ENCODE measurements at regions not wholly inside any gene's neighbourhood (a gene's known extent, or its start where the extent isn't known, plus 50 kb on each side); places are given as distances from the start of the nearest gene placed in this dataset.

DNA sequence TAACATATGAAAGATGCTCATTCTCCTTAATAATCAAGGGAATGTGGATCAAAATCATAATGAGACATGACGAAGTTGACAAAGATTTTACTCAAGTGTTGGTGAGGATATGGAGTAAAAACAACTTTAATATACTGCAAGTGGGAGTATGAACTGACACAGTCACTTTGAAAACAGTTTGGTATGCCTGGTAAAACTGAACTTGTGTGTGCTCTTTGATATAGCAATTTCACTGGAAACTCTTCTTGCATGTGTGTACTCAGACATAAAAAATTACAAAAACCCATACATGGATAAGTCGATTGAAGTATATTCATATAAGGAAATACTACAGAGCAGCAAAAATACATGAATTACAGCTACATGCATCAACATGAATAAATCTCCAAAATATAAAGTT lies 182.5 kb downstream of the NFKBIZ start:
- TF ChIP-seq SPI1 (IDR thresholded peaks at IDR 0.05; ENCODE audit: borderline replicate concordance, low read depth) (no peak), REST (IDR thresholded peaks at IDR 0.05; ENCODE audit: insufficient replicate concordance, low read depth) (no peak), GABPA (IDR thresholded peaks at IDR 0.05; ENCODE audit: low read depth) (no peak)
- H3K4me3 ChIP-seq (replicated peaks; ENCODE audit: insufficient read depth, low read length), result no peak overlapping the region
- DNase-seq (ENCODE audit: low read depth in 1 of 2, low spot score in 1 of 2), result no peak

DNA sequence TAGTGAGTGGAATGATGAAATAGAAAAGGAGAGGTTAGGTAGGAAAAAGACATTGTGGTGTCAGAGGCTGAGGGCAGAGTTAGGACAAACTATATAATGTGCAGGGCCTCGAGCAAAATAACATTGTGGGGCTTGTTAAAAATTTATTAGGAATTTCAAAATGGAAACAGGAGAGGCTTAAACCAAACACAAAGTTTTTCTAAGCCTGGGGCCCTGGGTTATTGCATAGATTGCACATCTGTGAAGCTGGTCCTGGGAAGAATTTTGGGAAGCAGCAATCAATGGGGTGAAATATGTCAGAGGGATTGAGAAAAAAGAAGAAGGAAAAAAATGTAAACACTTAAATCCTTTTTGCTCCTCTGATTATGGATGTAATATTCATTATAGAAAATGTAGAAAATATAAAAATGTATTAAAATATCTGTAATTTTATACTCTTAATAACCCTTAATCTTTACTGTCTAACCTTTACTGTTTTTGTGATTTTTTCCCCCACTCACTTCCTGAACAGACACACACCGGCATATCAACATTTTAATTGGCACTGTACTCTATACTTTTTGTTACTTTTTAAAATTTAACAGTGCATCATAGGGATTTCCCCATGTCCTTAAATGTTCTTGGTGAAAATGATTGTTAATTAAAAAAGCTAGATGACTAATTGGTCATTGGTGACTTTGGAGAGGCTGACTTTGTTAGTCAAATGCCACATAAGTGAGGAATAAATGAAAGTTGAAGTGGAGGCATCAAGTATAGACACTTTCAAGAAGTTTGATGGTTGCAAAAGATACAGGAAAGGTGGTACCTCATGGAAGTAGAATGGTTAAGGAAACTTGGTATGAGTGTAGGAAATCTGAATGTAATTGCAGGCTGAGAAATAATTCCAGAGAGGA lies 183.4 kb downstream of the NFKBIZ start:
- no peak overlapping the region for H3K27ac ChIP-seq (replicated peaks)
- no peak for DNase-seq (ENCODE audit: low read depth in 1 of 2, low spot score in 1 of 2)
- TF ChIP-seq GABPA (IDR thresholded peaks at IDR 0.05; ENCODE audit: low read depth), result no peak
- no peak for TF ChIP-seq SPI1 (IDR thresholded peaks at IDR 0.05; ENCODE audit: borderline replicate concordance, low read depth)
- TF ChIP-seq CTCF (IDR thresholded peaks at IDR 0.05; ENCODE audit: insufficient read depth, low read length), result no peak
- no peak for TF ChIP-seq REST (IDR thresholded peaks at IDR 0.05; ENCODE audit: insufficient replicate concordance, low read depth)
- no peak for TF ChIP-seq POLR2AphosphoS5 (IDR thresholded peaks at IDR 0.05; ENCODE audit: low read depth)

More for the DNA sequence above, 182.5 kb downstream of the NFKBIZ start:
- H3K27me3 ChIP-seq (ENCODE audit: insufficient read depth, poor library complexity, severe bottlenecking), result no peaks in the 10 kb centered on the region
- no peak overlapping the region for H3K27ac ChIP-seq (replicated peaks)

DNA sequence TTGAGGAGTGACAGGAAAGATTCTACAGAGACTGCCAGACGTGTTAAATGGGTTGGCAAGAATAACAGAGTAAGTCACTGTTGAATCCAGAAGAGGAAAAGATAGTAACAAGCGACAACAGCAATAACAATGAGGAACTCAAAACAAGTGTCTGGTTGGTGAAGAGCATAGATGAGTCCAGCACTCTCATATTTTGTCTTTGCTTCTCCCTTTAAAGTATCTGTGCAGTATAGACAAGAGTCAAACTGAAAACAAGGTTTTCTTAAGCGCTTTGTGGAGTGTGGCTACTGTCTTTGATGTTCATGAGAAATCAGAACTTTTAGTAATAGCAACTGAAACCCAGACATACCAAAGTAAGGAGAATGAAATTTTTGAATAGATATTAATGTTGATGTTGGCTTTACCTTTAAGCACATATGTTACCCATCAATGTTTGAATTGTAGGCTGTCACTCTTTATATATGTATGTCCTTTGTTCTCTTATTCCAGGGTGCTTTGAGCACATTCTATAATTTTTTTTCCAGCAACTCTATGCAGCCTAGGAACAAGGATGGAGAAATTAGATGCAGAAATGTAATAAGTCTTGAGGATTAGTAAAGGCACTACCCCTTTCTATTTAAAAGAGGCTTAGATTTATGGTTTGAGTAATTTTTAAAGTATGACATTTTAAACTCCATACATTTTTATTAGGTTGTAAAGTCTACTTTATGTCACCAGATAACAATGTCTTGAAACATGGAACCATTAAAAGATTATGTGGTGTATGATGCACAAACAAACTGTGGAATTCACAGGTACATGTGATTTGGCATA lies 185.5 kb downstream of the NFKBIZ start:
- TF ChIP-seq POLR2AphosphoS5 (IDR thresholded peaks at IDR 0.05; ENCODE audit: low read depth) (no peak), SPI1 (IDR thresholded peaks at IDR 0.05; ENCODE audit: borderline replicate concordance, low read depth) (no peak), CTCF (IDR thresholded peaks at IDR 0.05; ENCODE audit: insufficient read depth, low read length) (no peak), REST (IDR thresholded peaks at IDR 0.05; ENCODE audit: insufficient replicate concordance, low read depth) (no peak), GABPA (IDR thresholded peaks at IDR 0.05; ENCODE audit: low read depth) (no peak)
- no peak for DNase-seq (ENCODE audit: low read depth in 1 of 2, low spot score in 1 of 2)
- no peak overlapping the region for H3K27ac ChIP-seq (replicated peaks)
- H3K4me3 ChIP-seq (replicated peaks; ENCODE audit: insufficient read depth, low read length), result no peak overlapping the region
- no peaks in the 10 kb centered on the region for H3K27me3 ChIP-seq (ENCODE audit: insufficient read depth, poor library complexity, severe bottlenecking)

More for the DNA sequence above, 183.4 kb downstream of the NFKBIZ start:
- Histone ChIP-seq H3K4me3 (replicated peaks; ENCODE audit: insufficient read depth, low read length) (no peak overlapping the region), H3K27me3 (ENCODE audit: insufficient read depth, poor library complexity, severe bottlenecking) (no peaks in the 10 kb centered on the region)

Measured in HL-60 (cell line).